ENCODE measurements at regions not wholly inside any gene's neighbourhood (a gene's known extent, or its start where the extent isn't known, plus 50 kb on each side); places are given as distances from the start of the nearest gene placed in this dataset.
"Not testable (repeated sequence)": the region's sequence is repeated elsewhere in the genome, so short reads cannot be mapped to it uniquely, and the experiment has no call there.

GRCh38 chr9:30628915-30629567 lies 1755.4 kb upstream of the ACO1 start:
- in situ Hi-C loops (cut with HindIII; ENCODE audit: low sequenced_read_pairs) = no loop called here

- in situ Hi-C loops (cut with HindIII; ENCODE audit: low sequenced_read_pairs) = no loop called here
Observed at GRCh38 chr9:30630459-30630858, 1754.0 kb upstream of the ACO1 start.

GRCh38 chr9:30646639-30647038 lies 1737.8 kb upstream of the ACO1 start:
- in situ Hi-C loops (cut with HindIII; ENCODE audit: low sequenced_read_pairs) = not testable (repeated sequence)

- in situ Hi-C loops (cut with HindIII; ENCODE audit: low sequenced_read_pairs) = no loop called here
Observed at GRCh38 chr9:30661925-30662324, 1722.5 kb upstream of the ACO1 start.

- in situ Hi-C loops (cut with HindIII; ENCODE audit: low sequenced_read_pairs) = no loop called here
Observed at GRCh38 chr9:30670805-30671562, 1713.5 kb upstream of the ACO1 start.

- in situ Hi-C loops (cut with HindIII; ENCODE audit: low sequenced_read_pairs) = no loop called here
Observed at GRCh38 chr9:30673132-30673531, 1711.3 kb upstream of the ACO1 start.

GRCh38 chr9:30676651-30677050 lies 1707.8 kb upstream of the ACO1 start:
- in situ Hi-C loops (cut with HindIII; ENCODE audit: low sequenced_read_pairs) = no loop called here

- in situ Hi-C loops (cut with HindIII; ENCODE audit: low sequenced_read_pairs) = no loop called here
Observed at GRCh38 chr9:30677221-30677620, 1707.2 kb upstream of the ACO1 start.

- in situ Hi-C loops (cut with HindIII; ENCODE audit: low sequenced_read_pairs) = no loop called here
Observed at GRCh38 chr9:30688801-30689200, 1695.6 kb upstream of the ACO1 start.

GRCh38 chr9:30697958-30698357 lies 1686.5 kb upstream of the ACO1 start:
- in situ Hi-C loops (cut with HindIII; ENCODE audit: low sequenced_read_pairs) = no loop called here

- in situ Hi-C loops (cut with HindIII; ENCODE audit: low sequenced_read_pairs) = no loop called here
Observed at GRCh38 chr9:30711591-30711990, 1672.9 kb upstream of the ACO1 start.

GRCh38 chr9:30713243-30713642 lies 1671.2 kb upstream of the ACO1 start:
- in situ Hi-C loops (cut with HindIII; ENCODE audit: low sequenced_read_pairs) = no loop called here

- in situ Hi-C loops (cut with HindIII; ENCODE audit: low sequenced_read_pairs) = no loop called here
Observed at GRCh38 chr9:30714389-30714788, 1670.1 kb upstream of the ACO1 start.

- in situ Hi-C loops (cut with HindIII; ENCODE audit: low sequenced_read_pairs) = no loop called here
Observed at GRCh38 chr9:30718483-30718882, 1666.0 kb upstream of the ACO1 start.

GRCh38 chr9:30722065-30722464 lies 1662.4 kb upstream of the ACO1 start:
- in situ Hi-C loops (cut with HindIII; ENCODE audit: low sequenced_read_pairs) = no loop called here

GRCh38 chr9:30723656-30724055 lies 1660.8 kb upstream of the ACO1 start:
- in situ Hi-C loops (cut with HindIII; ENCODE audit: low sequenced_read_pairs) = no loop called here

- in situ Hi-C loops (cut with HindIII; ENCODE audit: low sequenced_read_pairs) = no loop called here
Observed at GRCh38 chr9:30732060-30732459, 1652.4 kb upstream of the ACO1 start.

- in situ Hi-C loops (cut with HindIII; ENCODE audit: low sequenced_read_pairs) = no loop called here
Observed at GRCh38 chr9:30744871-30745270, 1639.6 kb upstream of the ACO1 start.

GRCh38 chr9:30746589-30746988 lies 1637.9 kb upstream of the ACO1 start:
- in situ Hi-C loops (cut with HindIII; ENCODE audit: low sequenced_read_pairs) = no loop called here

- in situ Hi-C loops (cut with HindIII; ENCODE audit: low sequenced_read_pairs) = no loop called here
Observed at GRCh38 chr9:30757723-30758122, 1626.7 kb upstream of the ACO1 start.

GRCh38 chr9:30758726-30759446 lies 1625.6 kb upstream of the ACO1 start:
- in situ Hi-C loops (cut with HindIII; ENCODE audit: low sequenced_read_pairs) = no loop called here

- in situ Hi-C loops (cut with HindIII; ENCODE audit: low sequenced_read_pairs) = no loop called here
Observed at GRCh38 chr9:30765318-30765717, 1619.1 kb upstream of the ACO1 start.

Measured in DLD1 (cell line).